ENCODE measurements at regions not wholly inside any gene's neighbourhood (a gene's known extent, or its start where the extent isn't known, plus 50 kb on each side); places are given as distances from the start of the nearest gene placed in this dataset.
A peak's percentile ranks its signal among the peaks of the same experiment; 100 is the strongest.

- no peaks in the 10 kb centered on the region for H3K36me3 ChIP-seq
- no peak for TF ChIP-seq CTCF (IDR thresholded peaks at IDR 0.05)
- DNase-seq = no peak
- ATAC-seq = peak in 1 of 2 donors; percentile 15
- intact Hi-C loops (cut with DNase I) = no loop called here
- no peak overlapping the region for H3K4me3 ChIP-seq
- no peak overlapping the region for H3K27ac ChIP-seq
- no peaks in the 10 kb centered on the region for H3K4me1 ChIP-seq
- H3K27me3 ChIP-seq (ENCODE audit: low read depth) = peaks cover 33% of the 10 kb centered on the region
- H3K9me3 ChIP-seq = peaks cover 3% of the 10 kb centered on the region
Measured at GRCh38 chr16:87543436-87544191, 50.8 kb upstream of the ZCCHC14 start.

- no peak for ATAC-seq
- H3K4me3 ChIP-seq = no peak overlapping the region
- no peak for DNase-seq
- intact Hi-C loops (cut with DNase I) = no loop called here
- H3K36me3 ChIP-seq = no peaks in the 10 kb centered on the region
- no peaks in the 10 kb centered on the region for H3K4me1 ChIP-seq
- TF ChIP-seq CTCF (IDR thresholded peaks at IDR 0.05) = no peak
- H3K27me3 ChIP-seq (ENCODE audit: low read depth) = peaks cover 33% of the 10 kb centered on the region
- peaks cover 3% of the 10 kb centered on the region for H3K9me3 ChIP-seq
- H3K27ac ChIP-seq = no peak overlapping the region
Measured at GRCh38 chr16:87542531-87543102, 49.8 kb upstream of the ZCCHC14 start.

Data from lower lobe of right lung (tissue), 2 donors.